ENCODE measurements at regions not wholly inside any gene's neighbourhood (a gene's known extent, or its start where the extent isn't known, plus 50 kb on each side); places are given as distances from the start of the nearest gene placed in this dataset.

GRCh38 chr12:83378186-83378727, 691.6 kb downstream of the TMTC2 start:
- TF ChIP-seq POLR2AphosphoS5 (IDR thresholded peaks at IDR 0.05; ENCODE audit: low read depth, low read length) (no peak), POLR2A (IDR thresholded peaks at IDR 0.05; ENCODE audit: low read depth, low read length) (no peak)
